ENCODE measurements at regions not wholly inside any gene's neighbourhood (a gene's known extent, or its start where the extent isn't known, plus 50 kb on each side); places are given as distances from the start of the nearest gene placed in this dataset.

- no peak for TF ChIP-seq CTCF (IDR thresholded peaks at IDR 0.05)
- TF ChIP-seq POLR2AphosphoS5 (IDR thresholded peaks at IDR 0.05), result no peak
- TF ChIP-seq POLR2A (IDR thresholded peaks at IDR 0.05), result no peak
These were observed 162.1 kb upstream of the OGFRL1 start for GRCh38 chr6:71126506-71126905.

Data from breast epithelium (tissue), 3 donors.